Tibial artery (tissue), 4 donors: ENCODE measurements at regions not wholly inside any gene's neighbourhood (a gene's known extent, or its start where the extent isn't known, plus 50 kb on each side); places are given as distances from the start of the nearest gene placed in this dataset.

ENCODE experiments used
- DNase-seq, 2 donors: peaks; one replicate each; pipeline ENCODE4 v3.0.0-alpha.2; 2019
- H3K27ac ChIP-seq, 2 donors: fragments of 200-600 bp; sonication (generic) in 1 of 2; 1 replicate in 1 of 2; 2 replicates in 1 of 2; pipeline ENCODE4 v1.5.1; 2018 to 2019; ENCODE audit warnings: mild to moderate bottlenecking in 1 of 2
- H3K27me3 ChIP-seq, 2 donors: fragments of 200-600 bp; sonication (generic) in 1 of 2; one replicate each; pipeline versions ENCODE4 v1.5.1 to v1.6.0; 2016 to 2019
- H3K36me3 ChIP-seq, 3 donors: fragments of 200-600 bp; sonication (generic) in 2 of 3; one replicate each; pipeline ENCODE4 v1.5.1; 2016 to 2019; ENCODE audit warnings: mild to moderate bottlenecking in 2 of 3
- H3K4me1 ChIP-seq, 4 donors: fragments of 200-600 bp; sonication (generic) in 2 of 4; 1 replicate in 3 of 4; 2 replicates in 1 of 4; pipeline ENCODE4 v1.5.1; 2016 to 2019
- H3K4me3 ChIP-seq, 2 donors: fragments of 200-600 bp; sonication (generic) in 1 of 2; 1 replicate in 1 of 2; 2 replicates in 1 of 2; pipeline ENCODE4 v1.5.1; 2018 to 2019; ENCODE audit warnings: mild to moderate bottlenecking in 2 of 2
- H3K9me3 ChIP-seq, 3 donors: fragments of 200-600 bp; sonication (generic) in 1 of 3; one replicate each; pipeline ENCODE4 v1.5.1; 2016 to 2019
- intact Hi-C: fragments of 100-400 bp; cut with DNase I; formaldehyde crosslinking; loops from one replicate; pipeline ENCODE4 v1.15.0; 2023; ENCODE audit warnings: low total_unique reads
- TF ChIP-seq, protein P1 (sequence below), 2 experiments: fragments of 200-600 bp in 1 of 2; fragments of 450-650 bp in 1 of 2; IDR thresholded peaks; one replicate each; pipeline ENCODE4 v1.5.1; 2017 to 2019; ENCODE audit warnings: antibody characterized with exemption in 2 of 2, mild to moderate bottlenecking in 1 of 2, moderate library complexity in 1 of 2

DNA sequence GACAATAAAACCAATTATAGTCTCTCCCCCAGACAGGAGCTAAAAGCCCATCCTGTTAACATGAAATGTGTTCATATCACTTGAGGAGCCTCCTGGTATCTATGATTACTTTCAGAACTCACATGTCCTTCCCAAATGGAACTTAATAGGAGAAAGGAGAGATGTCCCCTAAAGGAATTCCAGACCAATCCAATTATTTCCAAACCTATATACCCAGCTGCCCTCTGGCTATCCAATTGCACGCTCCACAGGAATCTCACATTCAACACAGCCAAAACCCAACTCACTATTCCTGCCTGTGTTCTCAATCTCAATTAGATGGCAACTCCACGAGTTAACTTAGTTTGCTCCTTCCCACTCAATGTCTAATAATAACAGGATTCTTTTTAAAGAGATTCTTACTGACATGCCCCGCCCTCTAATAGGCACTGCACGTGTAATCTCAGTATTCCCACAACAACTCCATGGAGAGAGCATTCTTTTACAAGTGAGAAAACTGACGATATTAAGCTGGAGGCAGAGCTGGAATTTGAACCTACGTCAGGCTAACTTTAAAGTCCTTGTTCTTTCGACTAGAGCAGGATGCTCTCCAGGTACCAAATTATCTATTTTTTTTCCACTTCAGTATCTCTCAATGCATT is 59.1 kb upstream of the SEC16B start:
- intact Hi-C loops = no loop called here
- H3K27ac ChIP-seq = no peak overlapping the region
- H3K36me3 ChIP-seq = peaks cover 0 to 21% (median 0%) of the 10 kb centered on the region in 3 donors
- TF ChIP-seq, protein P1, sequence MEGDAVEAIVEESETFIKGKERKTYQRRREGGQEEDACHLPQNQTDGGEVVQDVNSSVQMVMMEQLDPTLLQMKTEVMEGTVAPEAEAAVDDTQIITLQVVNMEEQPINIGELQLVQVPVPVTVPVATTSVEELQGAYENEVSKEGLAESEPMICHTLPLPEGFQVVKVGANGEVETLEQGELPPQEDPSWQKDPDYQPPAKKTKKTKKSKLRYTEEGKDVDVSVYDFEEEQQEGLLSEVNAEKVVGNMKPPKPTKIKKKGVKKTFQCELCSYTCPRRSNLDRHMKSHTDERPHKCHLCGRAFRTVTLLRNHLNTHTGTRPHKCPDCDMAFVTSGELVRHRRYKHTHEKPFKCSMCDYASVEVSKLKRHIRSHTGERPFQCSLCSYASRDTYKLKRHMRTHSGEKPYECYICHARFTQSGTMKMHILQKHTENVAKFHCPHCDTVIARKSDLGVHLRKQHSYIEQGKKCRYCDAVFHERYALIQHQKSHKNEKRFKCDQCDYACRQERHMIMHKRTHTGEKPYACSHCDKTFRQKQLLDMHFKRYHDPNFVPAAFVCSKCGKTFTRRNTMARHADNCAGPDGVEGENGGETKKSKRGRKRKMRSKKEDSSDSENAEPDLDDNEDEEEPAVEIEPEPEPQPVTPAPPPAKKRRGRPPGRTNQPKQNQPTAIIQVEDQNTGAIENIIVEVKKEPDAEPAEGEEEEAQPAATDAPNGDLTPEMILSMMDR (IDR thresholded peaks at IDR 0.05) = no peak
- no peaks in the 10 kb centered on the region for H3K9me3 ChIP-seq
- peaks cover 0 to 11% (median 6%) of the 10 kb centered on the region in 4 donors for H3K4me1 ChIP-seq
- no peaks in the 10 kb centered on the region for H3K27me3 ChIP-seq
- no peak overlapping the region for H3K4me3 ChIP-seq
- no peak for DNase-seq

DNA sequence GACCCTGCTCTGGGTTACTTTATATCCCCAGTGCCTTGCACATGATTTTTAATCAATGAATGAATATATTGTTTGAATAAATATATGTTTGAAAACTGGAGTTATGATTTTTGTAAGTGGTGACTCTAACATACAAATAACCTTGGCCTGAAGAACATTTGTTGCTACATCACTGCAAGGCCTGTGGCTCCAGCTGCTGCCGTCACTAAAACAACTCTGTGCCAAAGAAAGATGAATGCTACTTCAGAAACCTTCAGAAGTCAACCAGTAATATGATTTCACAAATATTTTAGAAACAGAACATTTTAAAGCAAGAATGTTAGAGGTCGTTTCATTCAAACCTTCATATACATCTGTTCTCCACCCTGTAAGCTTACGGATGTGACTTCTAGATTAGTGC is 60.6 kb upstream of the SEC16B start:
- TF ChIP-seq, protein P1 (IDR thresholded peaks at IDR 0.05) = no peak
- Histone ChIP-seq H3K27ac (no peak overlapping the region), H3K4me3 (no peak overlapping the region), H3K27me3 (no peaks in the 10 kb centered on the region), H3K36me3 (peaks cover 0 to 6% (median 0%) of the 10 kb centered on the region in 3 donors), H3K9me3 (no peaks in the 10 kb centered on the region), H3K4me1 (peaks cover 0 to 6% (median 4%) of the 10 kb centered on the region in 4 donors)
- no peak for DNase-seq
- intact Hi-C loops = loop anchor here (5.0 to 10.0 kb wide), 2 partner anchors 262 to 474 kb away; no protein-coding TSS in a partner anchor

DNA sequence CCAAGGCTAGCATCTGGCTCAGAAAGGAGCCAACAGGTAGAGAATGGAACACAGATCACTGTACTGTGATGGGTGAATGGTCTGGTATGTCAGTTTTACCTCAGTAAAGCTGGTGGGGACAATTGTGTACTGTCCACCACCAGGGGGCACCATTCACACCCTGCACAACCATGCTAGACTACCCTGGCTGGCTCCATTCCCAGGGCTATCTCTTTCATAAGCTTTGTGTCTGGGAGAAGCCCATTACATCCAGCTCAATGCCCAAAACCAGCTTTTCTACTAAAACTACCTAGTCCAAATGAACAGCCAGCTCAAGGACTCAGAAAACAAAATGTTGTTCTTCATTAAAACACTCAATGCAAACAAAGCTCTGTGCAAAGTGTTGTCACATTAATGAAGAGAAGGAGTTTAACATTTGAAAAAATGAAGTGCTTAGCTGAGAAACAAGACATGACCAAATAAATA is 62.0 kb upstream of the RASAL2 start:
- H3K27me3 ChIP-seq = no peaks in the 10 kb centered on the region
- H3K9me3 ChIP-seq = no peaks in the 10 kb centered on the region
- H3K36me3 ChIP-seq = peaks cover 0 to 5% (median 0%) of the 10 kb centered on the region in 3 donors
- intact Hi-C loops = loop anchor here (5.0 to 10.0 kb wide), 2 partner anchors 260 to 473 kb away; no protein-coding TSS in a partner anchor
- peak; percentile 93 to 96 for DNase-seq
- H3K4me1 ChIP-seq = peaks cover 0 to 6% (median 0%) of the 10 kb centered on the region in 4 donors
- TF ChIP-seq, protein P1 (IDR thresholded peaks at IDR 0.05) = peak; percentile 84 to 85
- no peak overlapping the region for H3K27ac ChIP-seq
- no peak overlapping the region for H3K4me3 ChIP-seq

DNA sequence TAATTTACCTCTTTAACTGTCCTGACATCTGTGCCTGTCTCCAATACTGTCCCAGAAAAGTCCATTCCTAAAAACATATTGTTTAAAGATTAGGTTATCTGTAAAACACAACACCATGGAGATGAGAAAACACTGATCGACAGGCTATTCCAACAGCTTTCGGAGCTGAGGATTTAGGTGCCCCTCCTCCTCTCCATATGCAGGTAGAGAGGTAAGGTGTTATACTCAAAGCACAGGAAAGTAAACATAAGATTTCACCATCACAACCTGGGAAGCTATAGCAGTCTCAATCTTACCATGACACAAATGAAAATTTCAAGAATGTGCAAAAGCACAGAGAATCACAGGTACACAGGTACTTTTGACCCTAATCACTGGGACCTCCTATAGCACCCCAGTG is 60.9 kb upstream of the RASAL2 start:
- Histone ChIP-seq H3K4me1 (peaks cover 0 to 11% (median under 1%) of the 10 kb centered on the region in 4 donors), H3K4me3 (no peak overlapping the region), H3K36me3 (peaks cover 0 to 5% (median 0%) of the 10 kb centered on the region in 3 donors), H3K27me3 (no peaks in the 10 kb centered on the region), H3K27ac (no peak overlapping the region), H3K9me3 (no peaks in the 10 kb centered on the region)
- intact Hi-C loops = loop anchor here (5.0 to 10.0 kb wide), 2 partner anchors 259 to 472 kb away; no protein-coding TSS in a partner anchor
- DNase-seq = no peak
- TF ChIP-seq, protein P1 (IDR thresholded peaks at IDR 0.05) = no peak

DNA sequence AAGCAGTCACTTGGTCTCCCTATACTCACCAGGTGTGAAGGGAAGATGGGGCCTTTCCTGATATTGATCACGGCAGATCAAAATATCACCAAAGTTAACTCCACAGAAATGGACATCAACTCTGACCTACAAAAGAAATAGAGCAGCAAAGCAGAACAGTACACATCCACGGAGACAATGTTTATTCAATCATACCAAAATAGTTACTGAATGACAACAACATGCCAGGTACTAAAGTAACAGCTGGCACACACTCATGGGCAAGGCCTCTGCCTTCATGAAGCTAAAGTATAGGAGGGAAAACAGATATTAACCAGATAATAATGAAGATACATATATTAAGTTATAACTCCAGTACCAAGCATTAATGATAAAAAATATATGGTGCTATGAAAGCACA is 59.2 kb upstream of the RASAL2 start:
- H3K9me3 ChIP-seq = no peaks in the 10 kb centered on the region
- TF ChIP-seq, protein P1 (IDR thresholded peaks at IDR 0.05) = no peak
- intact Hi-C loops = loop anchor here (5.0 to 10.0 kb wide), 2 partner anchors 258 to 470 kb away; no protein-coding TSS in a partner anchor
- H3K27me3 ChIP-seq = no peaks in the 10 kb centered on the region
- H3K27ac ChIP-seq = no peak overlapping the region
- no peak overlapping the region for H3K4me3 ChIP-seq
- DNase-seq = no peak
- peaks cover 0 to 5% (median 0%) of the 10 kb centered on the region in 3 donors for H3K36me3 ChIP-seq
- H3K4me1 ChIP-seq = peaks cover 0 to 11% (median 5%) of the 10 kb centered on the region in 4 donors
